HG03442 (cell line): ENCODE measurements at regions not wholly inside any gene's neighbourhood (a gene's known extent, or its start where the extent isn't known, plus 50 kb on each side); places are given as distances from the start of the nearest gene placed in this dataset.
"Not testable (repeated sequence)": the region's sequence is repeated elsewhere in the genome, so short reads cannot be mapped to it uniquely, and the experiment has no call there.

ENCODE experiments used
- ATAC-seq: cut with Tn5 transposase; IDR thresholded peaks from one replicate; pipeline ENCODE4 v1.9.1; 2021; ENCODE audit warnings: mild to moderate bottlenecking, moderate library complexity; ENCODE audit not compliant: unreplicated experiment

DNA sequence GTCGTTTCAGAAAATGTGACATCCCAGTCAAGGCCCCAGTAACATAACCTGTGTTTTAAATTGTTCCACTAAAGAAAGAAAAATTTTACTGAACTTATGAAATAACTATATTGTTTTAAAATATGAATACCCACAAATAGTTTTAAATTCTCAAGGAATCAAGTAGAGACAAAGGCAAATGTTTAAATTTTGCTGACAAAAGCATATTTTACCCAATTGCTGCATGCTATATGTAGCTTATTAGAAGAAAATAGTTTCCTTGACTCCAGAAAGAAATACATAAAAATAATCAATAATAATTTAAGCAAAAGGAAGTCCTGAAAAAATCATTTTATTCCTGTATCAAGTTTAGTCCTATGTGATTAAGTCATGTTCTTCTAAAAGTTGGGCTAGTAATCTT lies 481.3 kb upstream of the ADGRL3 start:
- ATAC-seq = no peak

DNA sequence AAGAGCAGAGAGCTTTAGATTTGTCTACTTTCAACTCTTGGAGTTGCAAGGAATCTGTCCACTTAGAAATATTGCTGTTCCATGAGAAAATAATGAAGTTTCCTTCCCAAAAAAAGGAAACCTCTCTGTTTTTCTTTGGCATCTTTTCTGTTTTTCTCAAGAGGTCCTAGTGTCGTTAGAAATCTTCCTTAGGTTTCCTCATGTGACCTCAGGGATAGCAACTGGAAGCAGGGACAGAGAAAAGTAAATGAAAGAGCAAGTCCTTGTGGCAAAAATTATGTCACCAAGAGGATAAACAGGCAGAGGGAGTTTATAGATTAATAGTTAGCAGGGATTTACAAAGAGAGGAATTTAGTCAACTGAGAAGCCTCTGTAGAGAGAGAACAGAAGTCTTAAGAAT lies 478.4 kb upstream of the ADGRL3 start:
- ATAC-seq = no peak

DNA sequence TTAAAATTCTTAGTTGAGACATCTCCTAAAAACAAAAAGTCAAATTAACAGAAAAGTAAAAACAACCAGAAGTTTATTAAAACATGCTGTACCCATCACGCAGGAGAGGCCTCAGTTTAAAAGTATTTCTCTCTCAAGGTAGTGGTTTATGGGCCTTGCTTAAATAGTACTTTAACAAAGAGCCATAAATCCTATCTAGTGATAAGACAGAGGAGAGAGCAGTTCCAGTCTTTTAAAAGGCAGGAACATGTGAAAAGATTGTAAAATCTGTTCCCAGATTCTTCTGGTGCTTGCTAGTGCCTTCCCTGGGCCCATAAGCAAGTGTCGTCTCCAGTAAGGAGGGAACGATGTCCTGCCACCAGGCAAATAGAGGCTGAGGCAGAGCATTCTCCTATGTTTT lies 476.3 kb upstream of the ADGRL3 start:
- ATAC-seq = no peak

DNA sequence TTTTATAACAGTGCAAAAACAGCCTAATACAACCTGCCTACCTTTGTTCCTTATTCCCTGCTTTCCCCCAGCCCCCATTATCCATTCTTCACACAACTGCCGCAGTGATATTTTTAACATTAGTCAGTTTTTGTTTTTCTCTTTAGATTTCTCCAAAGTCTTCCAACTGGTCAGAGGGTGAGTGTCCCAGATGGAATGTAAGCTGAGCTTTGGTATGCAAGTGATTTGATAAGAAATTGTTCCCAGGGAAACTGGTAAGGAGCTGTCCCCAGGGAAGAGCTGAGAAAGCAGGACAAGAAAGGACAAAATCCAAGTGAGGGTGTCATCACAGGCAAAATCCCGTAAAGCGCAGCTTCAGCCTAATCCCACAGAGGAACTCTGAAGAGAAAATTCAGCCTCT lies 475.5 kb upstream of the ADGRL3 start:
- ATAC-seq = no peak

DNA sequence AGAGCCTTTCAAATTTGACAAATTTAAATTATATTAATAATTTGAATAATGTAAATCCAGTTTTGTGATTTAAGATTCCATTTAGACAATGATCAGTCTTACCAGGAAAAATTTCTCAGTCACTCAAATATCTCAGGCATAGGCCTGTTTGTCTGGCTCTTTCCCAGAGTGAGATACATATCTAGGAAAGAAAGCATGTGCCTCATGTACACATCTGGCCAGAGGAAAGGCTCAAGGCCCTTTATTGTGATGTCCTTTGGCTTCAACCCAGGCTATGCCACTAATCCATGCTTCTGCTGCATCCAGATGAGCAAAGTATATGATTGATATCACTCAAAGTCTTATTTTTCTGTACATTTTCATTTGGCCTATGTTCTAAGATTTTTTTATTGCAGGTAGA lies 473.3 kb upstream of the ADGRL3 start:
- ATAC-seq = no peak

DNA sequence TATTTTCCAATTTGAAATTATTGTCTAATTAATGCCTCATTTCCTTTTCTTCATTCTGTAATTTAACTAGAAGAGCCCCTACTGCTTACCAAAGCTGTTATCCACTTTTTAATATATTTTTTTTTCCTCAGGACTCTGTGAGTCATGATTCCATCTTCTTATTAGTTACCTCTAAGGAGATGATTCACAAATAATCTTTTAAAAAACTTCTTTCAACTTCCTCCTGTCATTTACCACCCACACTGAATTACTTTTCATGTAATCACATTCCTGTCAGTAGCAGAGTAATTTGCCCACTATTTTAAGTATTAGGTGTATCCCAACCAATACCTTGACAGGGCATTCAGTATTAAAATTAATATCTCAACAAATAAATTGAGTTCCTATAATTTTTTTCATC lies 470.9 kb upstream of the ADGRL3 start:
- ATAC-seq = no peak

DNA sequence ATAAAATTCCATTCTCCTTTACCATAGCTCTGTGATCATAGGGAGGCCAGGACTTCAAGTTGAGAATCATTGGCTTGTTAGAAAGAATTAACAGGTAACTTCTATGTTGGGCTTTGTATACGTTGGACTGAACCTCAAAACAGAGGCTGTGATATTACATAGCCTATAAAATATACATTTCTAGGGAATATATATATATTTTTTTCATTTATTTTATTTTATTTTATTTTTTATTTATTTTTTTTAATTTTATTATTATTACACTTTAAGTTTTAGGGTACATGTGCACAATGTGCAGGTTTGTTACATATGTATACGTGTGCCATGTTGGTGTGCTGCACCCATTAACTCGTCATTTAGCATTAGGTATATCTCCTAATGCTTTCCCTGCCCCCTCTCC lies 470.4 kb upstream of the ADGRL3 start:
- ATAC-seq = not testable (repeated sequence)

DNA sequence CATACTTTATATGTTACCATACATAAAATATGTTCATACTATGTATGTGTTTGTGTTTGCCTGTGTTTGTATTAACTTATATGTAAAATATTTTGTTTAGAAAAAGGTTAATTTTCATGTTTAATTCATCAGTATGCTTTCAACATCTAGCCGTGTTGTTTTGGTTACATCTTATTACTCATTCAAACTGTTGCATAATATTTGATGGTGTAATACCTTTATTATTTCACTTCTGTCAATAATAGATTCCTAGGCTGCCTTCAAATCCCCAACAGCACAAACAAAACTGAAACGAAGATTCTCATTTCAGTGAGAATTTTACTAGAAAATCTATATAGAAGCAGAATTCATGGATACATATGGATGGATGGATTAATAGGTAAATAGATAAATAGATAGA lies 462.3 kb upstream of the ADGRL3 start:
- ATAC-seq = no peak

DNA sequence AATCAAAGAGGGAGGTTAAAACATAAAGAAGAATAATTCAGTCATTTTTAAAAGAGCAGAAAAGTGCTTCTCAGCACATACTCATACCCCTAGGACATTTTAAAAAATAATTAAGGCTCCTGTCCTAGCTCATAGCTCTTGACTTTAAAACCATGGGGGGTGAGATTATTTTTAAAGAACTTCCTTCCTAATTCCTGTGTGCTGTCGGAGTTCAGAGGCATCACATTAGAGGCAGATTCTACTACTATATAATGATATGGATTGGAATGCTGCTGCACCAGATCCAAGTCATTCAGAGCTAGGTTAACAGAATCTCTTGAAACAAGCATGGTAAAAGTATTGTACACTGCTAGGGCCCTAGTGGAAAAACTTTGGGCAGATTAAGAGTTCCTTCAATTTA lies 456.5 kb upstream of the ADGRL3 start:
- no peak for ATAC-seq

DNA sequence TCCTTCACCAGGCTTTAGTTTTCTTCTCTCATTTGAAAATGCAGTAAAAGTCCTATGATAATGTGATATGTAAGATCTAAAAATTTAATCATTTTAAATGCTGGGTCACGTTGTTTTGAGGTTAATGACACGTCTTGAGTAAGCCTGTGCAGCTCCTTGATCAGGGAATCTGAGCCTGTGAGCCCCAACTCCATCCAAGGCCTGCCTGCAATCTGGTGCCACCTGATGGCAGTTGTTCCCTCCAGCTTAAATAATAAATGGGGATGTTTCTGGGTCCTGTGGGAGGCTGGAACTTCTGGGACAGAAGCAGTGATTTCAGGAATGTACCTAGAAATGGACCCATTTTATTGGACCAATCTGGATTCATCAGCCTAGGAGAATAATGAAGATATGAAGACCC lies 455.4 kb upstream of the ADGRL3 start:
- ATAC-seq = no peak

DNA sequence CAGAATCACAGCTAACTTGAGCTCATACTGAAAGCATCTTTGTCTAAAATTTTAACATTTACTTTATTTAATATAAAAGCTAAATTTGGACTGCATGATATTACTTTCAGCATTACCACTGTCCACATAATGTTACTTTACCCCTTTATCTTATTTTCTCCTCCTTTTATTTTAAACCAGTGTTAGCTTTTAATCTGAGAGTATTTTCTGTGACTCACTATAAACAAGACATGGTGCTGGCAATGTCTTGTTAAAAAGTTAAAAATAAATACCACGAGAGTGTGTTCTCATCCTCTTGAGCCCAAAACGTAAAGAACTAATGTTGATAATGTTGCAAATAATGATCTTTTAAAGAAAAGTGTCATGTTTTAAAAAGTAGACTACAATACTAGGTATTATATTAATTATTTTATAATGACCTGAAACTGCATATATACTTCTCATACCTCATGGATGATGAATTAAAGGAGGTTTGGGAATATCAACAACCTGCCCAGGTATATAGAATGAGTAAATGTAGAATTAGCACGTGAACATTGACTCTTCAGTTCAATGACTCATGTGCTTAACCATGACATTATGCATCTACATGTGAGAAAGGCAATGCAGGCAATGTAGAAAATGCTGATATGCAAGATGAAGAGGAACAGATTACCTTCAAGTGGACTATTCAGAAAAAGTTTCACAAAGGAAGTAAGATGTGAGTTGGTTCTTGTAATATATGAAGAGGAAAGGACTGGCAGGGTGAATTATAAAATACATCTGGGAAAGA lies 454.1 kb upstream of the ADGRL3 start:
- no peak for ATAC-seq

DNA sequence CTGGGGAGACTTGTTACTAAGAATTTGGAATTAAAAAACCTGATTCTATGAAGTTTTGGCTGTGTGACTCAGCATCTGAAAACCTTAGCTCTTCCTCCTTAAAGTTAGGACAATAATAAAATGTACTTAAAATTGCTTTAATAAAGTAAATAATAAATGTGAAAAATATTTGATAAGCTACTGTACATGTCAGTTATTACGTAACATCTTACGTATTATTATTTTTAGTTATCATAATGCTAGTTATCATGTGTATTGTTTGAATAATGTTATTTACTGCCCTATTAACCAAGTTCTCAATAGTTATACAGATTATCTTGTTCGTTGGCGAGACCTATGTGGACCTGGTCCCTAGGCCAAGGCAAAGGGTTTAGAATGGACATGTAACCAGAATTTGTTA lies 449.2 kb upstream of the ADGRL3 start:
- ATAC-seq = no peak

DNA sequence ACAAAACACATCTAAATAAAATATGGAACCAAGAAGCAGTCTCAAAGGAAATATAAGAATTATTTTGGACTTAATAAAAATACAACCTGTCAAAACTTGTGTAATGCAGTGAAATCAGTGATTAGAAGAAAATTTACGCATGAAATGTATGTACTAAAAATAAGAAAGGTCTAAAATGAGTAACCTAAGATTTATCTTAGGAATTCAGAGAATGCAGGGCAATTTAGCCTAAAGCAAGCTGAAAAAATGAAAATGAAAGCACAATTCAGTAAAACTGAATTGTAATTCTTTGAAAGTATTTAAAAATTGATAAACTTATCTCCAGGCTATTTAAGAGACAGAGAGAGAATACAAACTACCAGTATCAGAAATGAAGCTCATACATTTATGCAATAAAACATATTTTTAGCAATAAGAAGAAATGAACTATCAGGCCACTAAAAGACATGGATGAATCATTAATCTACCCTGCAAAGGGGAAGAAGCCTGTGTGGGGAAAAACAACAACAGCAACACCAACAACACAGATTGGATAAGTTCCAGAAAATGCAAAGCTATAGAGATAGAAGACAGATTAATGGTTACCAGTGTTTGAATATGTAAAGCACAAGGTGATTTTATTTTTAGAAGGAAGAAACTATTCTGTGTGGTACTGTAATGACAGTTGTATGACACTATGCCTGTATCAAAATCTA lies 442.0 kb upstream of the ADGRL3 start:
- ATAC-seq = no peak

DNA sequence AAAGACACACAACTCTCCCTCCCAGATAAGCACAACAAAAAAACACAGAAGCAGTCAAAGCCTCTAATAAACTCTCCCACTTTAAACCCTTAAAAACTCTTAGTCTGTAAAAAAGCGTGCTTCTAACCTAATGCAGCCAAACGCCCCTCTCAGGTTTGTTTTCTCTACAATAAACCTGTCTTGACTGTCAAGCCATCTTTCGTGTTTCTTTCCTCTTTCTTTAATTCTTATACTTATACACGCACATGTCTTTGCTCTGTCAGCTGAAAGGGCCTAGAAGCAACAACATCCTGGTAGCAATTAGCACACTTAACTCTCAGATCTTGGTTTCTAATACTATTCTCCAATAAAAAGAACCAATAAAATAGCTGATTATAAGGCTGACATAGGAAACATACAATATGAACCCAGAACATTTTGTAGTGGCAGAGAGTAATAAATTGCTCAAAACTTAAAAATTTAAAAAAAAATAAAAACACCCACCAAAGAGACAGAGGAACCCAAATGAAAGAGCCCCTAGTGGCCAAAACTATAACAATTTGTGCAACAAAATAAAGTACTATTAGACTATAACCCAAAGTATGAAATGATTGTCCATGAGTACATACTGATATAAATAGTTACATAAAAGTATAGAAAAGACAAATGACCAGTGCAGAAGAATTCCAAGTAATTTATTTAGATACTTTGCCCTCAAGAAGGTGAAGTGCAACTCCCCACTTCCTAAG lies 440.4 kb upstream of the ADGRL3 start:
- ATAC-seq = no peak

DNA sequence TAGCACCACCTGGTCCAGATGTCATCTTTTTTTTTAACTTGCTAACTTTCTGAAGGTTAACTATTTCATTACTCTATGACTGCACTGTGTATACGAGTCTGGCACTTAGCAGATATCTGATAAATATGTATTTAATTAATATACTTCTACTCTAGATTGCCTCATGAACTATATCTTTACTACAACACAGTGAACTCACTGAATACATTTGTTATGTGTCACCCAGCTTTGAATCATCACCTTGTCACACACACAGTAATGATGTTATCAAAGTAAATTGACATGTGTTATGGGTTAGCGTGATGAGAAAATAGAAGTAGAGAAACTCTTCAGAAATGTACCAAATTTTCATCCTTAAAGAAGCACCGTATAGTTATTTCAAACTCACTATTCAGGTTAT lies 419.3 kb upstream of the ADGRL3 start:
- ATAC-seq = no peak

DNA sequence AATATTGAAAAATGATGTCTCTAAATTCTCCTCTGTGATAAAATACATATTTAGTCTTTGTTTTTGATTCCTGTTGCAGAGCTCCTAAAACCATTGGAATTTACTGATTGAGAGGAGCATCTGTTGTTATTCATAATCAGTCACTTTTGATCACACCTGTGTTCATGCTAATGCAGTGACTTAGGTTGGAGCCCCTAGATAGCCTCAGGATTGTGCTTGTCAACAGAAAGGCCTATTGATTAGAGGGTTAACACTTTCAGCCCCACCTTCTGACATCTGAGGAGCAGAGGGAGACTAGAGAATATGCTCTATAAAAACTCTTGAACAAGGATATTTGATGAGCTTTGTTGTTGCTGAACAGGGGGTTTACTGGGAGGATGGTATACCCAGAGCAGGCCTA lies 409.5 kb upstream of the ADGRL3 start:
- no peak for ATAC-seq

DNA sequence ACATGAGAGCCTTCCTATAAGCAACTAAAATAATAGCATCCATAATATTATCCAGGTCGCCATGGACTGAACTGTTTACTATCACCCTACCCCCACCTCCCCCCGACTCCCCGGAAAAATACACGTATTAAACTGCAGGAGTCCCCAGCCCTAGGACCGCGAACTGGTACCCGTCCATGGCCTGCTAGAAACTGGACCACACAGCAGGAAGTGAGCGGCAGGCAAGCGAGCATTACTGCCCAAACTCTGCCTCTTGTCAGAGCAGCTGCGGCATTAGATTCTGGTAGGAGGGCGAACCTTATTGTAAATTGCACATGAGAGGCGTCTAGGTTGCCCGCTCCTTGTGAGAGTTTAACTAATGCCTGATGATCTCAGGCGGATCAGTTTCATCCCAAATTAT lies 405.8 kb upstream of the ADGRL3 start:
- ATAC-seq = no peak

DNA sequence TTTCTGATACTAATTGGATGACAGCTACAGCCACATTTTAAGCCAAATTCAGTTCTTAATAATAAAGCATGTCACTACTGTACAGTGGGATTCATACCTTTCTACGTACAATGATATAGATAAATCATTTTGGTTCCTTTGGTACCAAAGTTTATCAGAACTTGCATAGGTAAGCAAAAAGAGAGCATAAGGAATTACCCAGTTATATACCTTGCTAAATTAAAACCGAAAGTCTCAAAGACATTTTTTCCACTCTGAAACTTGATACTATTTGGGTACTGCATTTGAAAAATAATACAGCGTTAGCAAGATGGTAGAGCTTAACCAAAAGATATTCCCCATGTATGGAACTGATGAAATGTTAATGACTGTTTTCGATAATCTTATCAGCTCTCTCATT lies 400.9 kb upstream of the ADGRL3 start:
- no peak for ATAC-seq

DNA sequence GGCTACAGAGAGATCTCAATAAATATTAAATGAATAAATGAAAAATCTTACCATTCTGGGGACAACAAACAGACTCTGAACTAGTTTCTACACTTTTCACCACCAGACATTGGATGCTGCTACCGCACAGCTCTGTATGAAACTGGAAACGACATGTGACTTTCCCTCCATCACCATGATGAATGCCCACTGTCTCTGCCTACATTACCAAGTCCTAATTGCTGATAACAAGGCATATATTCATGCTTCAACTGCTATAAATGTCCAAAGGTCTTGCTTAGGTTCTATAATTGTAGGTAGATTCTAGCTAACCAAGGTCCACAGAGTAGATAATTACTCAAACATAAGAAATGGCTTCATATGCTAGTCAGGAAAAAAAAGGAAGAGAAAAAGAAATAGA lies 399.4 kb upstream of the ADGRL3 start:
- ATAC-seq = no peak

DNA sequence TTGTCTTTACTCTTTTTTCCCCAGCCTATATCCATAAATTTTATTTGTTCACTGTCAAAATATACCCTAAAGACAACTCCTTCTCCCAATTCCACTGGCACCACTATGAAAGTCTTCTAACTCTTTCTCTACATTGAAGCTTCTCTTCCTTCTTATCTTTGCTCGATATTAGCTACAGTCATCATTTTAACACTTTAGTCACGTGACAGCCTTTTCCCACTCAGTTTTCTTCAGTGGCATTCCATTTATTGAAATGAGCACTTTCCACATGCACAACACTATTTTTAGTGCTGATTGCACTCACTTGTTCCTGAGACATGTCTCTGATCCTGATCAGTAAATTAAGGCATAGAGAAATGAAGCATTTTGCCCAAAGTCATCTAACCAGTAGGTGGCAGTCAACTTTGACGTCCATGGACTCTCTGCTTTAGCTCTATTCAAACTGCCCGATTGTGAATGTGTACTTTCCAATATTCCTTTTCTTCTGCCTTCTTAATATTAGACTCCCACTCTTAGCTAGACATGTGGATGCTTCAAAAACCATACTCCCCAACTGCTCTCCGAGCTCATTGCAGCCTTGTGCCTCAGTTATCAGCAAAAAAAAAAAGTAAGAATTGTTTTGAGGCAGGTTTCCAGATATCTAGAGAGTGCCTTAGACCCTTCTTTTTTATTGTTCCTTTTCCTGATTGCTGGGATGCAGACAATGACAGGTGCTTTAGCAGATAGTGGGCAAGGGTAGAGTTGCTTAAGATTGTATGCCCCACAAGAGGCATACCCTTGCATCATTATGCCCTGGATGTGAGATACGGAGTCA lies 394.4 kb upstream of the ADGRL3 start:
- ATAC-seq = no peak
